ENCODE measurements at regions not wholly inside any gene's neighbourhood (a gene's known extent, or its start where the extent isn't known, plus 50 kb on each side); places are given as distances from the start of the nearest gene placed in this dataset.

DNA sequence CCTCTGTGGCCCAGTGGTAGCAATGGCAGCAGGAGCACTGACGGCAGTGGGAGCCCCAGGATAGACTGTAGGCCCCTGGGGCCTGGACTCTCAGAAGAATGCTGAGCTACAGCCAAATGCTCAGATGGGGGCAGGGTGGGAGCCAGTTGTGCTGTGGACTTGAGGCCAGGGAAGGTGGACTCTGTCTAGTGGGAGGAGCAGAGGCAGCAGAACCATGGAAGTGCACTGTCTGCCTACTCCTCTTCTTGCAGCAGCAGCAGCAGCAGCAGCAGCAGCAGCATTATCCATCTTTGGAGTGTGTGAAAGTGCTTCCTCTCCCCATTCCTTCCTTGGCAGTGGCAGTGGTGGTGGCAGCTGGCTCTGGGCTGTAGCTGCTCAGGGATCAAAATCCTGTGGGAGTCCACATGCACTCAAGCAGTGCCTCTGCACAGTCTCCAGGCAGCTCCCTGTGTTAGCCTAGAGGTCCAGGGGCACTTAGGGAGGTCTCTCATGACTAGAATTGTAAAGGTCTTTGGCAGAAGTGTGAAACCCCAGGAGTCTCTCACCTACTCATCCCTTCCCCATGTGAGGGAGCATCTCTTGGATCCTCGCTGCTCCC, 917.9 kb upstream of the B3GALT2 start:
- no peak for DNase-seq (ENCODE audit: low spot score)
- Histone ChIP-seq H3F3A (ENCODE audit: low read depth) (peaks cover 6% of the 10 kb centered on the region), H2AFZ (replicated peaks) (no peak overlapping the region), H3K27me3 (no peaks in the 10 kb centered on the region), H3K4me3 (no peak overlapping the region), H3K79me2 (ENCODE audit: low read depth) (no peaks in the 10 kb centered on the region), H3K4me2 (no peak overlapping the region), H4K20me1 (ENCODE audit: low read depth) (no peaks in the 10 kb centered on the region), H3K9me3 (ENCODE audit: low read depth) (no peaks in the 10 kb centered on the region), H3K36me3 (no peaks in the 10 kb centered on the region), H3K9ac (no peak overlapping the region), H3K27ac (no peak overlapping the region), H3K4me1 (no peaks in the 10 kb centered on the region)
- Mint-ChIP-seq H3K4me1 (no peaks in the 10 kb centered on the region), H3K9me3 (peaks cover 3% of the 10 kb centered on the region), H3K27me3 (ENCODE audit: insufficient read depth, low read depth) (peaks cover 5% of the 10 kb centered on the region), H3K36me3 (no peaks in the 10 kb centered on the region), H3K4me3 (no peak overlapping the region), H3K27ac (no peak overlapping the region)
- TF ChIP-seq EZH2 (IDR thresholded peaks at IDR 0.05) (no peak), EZH2phosphoT487 (IDR thresholded peaks at IDR 0.05) (no peak)
- TF ChIP-seq, protein P1, sequence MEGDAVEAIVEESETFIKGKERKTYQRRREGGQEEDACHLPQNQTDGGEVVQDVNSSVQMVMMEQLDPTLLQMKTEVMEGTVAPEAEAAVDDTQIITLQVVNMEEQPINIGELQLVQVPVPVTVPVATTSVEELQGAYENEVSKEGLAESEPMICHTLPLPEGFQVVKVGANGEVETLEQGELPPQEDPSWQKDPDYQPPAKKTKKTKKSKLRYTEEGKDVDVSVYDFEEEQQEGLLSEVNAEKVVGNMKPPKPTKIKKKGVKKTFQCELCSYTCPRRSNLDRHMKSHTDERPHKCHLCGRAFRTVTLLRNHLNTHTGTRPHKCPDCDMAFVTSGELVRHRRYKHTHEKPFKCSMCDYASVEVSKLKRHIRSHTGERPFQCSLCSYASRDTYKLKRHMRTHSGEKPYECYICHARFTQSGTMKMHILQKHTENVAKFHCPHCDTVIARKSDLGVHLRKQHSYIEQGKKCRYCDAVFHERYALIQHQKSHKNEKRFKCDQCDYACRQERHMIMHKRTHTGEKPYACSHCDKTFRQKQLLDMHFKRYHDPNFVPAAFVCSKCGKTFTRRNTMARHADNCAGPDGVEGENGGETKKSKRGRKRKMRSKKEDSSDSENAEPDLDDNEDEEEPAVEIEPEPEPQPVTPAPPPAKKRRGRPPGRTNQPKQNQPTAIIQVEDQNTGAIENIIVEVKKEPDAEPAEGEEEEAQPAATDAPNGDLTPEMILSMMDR (IDR thresholded peaks at IDR 0.05): no peak

DNA sequence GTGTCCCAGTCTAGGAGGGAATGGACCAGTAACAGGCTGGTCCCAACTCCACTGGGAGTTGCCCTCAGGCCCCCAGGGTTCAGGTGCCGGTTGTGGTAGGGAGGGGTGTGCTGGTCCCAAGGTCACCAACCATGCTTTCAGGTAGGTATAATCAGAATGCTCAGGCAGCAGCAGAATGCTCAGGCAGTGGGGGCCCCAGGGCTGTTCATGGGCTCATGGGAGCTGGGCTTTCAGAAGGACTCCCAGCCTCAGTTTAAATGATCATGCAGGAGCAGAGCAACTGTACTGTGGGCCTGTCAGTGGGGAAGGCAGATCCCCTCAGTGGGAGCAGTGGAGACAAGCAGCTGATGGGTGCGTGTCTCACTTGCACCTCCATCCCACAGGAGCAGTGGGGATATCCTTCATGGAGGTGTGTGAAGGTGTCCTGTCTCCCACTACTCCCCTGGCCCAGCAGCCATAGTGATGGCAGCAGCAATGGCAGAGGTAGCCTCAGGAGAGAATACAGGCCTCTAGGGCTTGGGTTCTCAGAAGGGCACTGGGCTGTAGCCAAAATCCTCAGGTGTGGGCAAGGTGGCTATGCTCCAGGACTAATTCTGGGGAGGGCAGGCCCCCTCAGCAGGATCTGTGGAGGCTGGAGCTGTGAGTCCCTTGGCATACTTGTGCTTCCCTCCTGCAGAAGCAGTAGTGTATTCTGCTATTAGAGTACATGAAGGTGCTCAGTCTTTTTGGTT, 917.3 kb upstream of the B3GALT2 start:
- H3K27ac Mint-ChIP-seq: no peak overlapping the region
- no peak for DNase-seq (ENCODE audit: low spot score)
- no peak overlapping the region for H3K9ac ChIP-seq

DNA sequence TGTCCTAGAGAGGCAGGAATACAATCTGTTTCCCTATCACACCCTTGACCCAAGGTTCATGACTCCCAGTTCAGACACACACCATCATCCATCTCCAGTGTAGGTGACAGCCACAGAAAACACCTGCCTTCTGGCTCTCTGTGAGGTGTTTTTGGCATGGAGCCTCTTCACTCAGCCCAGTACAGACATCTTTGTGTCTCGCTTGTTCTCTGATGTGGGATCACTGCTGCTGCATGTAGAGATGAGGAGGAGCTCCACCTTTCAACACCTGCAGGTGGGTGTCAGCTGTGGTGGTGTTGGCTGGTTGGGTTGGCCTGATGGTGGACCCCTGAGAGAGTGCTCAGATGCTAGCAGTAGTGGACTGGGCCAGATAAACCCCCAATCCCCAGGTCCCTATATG, 916.7 kb upstream of the B3GALT2 start:
- no peak overlapping the region for H3K9ac ChIP-seq
- DNase-seq (ENCODE audit: low spot score): no peak
- no peak overlapping the region for H2AFZ ChIP-seq (replicated peaks)
- H4K20me1 ChIP-seq (ENCODE audit: low read depth): no peaks in the 10 kb centered on the region
- no peaks in the 10 kb centered on the region for H3K27me3 ChIP-seq
- H3K36me3 ChIP-seq: no peaks in the 10 kb centered on the region
- no peak overlapping the region for H3K4me2 ChIP-seq
- TF ChIP-seq EZH2 (IDR thresholded peaks at IDR 0.05): no peak
- no peaks in the 10 kb centered on the region for H3K4me1 ChIP-seq
- H3K27ac ChIP-seq: no peak overlapping the region
- no peaks in the 10 kb centered on the region for H3K79me2 ChIP-seq (ENCODE audit: low read depth)
- H3K27ac Mint-ChIP-seq: no peak overlapping the region
- no peak overlapping the region for H3K4me3 ChIP-seq
- no peaks in the 10 kb centered on the region for H3K36me3 Mint-ChIP-seq
- H3K9me3 Mint-ChIP-seq: peaks cover 3% of the 10 kb centered on the region
- peaks cover 6% of the 10 kb centered on the region for H3F3A ChIP-seq (ENCODE audit: low read depth)
- no peaks in the 10 kb centered on the region for H3K4me1 Mint-ChIP-seq
- H3K4me3 Mint-ChIP-seq: no peak overlapping the region
- peaks cover 5% of the 10 kb centered on the region for H3K27me3 Mint-ChIP-seq (ENCODE audit: insufficient read depth, low read depth)
- no peaks in the 10 kb centered on the region for H3K9me3 ChIP-seq (ENCODE audit: low read depth)

More for the DNA sequence above, 917.3 kb upstream of the B3GALT2 start:
- no peaks in the 10 kb centered on the region for H3K36me3 ChIP-seq
- Mint-ChIP-seq H3K27me3 (ENCODE audit: insufficient read depth, low read depth) (peaks cover 5% of the 10 kb centered on the region), H3K36me3 (no peaks in the 10 kb centered on the region), H3K4me3 (no peak overlapping the region), H3K4me1 (no peaks in the 10 kb centered on the region), H3K9me3 (peaks cover 3% of the 10 kb centered on the region)
- no peaks in the 10 kb centered on the region for H3K79me2 ChIP-seq (ENCODE audit: low read depth)
- no peak overlapping the region for H3K4me2 ChIP-seq
- TF ChIP-seq EZH2phosphoT487 (IDR thresholded peaks at IDR 0.05): no peak
- TF ChIP-seq EZH2 (IDR thresholded peaks at IDR 0.05): no peak
- TF ChIP-seq, protein P1 (IDR thresholded peaks at IDR 0.05): no peak
- H3F3A ChIP-seq (ENCODE audit: low read depth): peaks cover 6% of the 10 kb centered on the region
- H3K9me3 ChIP-seq (ENCODE audit: low read depth): no peaks in the 10 kb centered on the region
- H4K20me1 ChIP-seq (ENCODE audit: low read depth): no peaks in the 10 kb centered on the region
- no peak overlapping the region for H3K4me3 ChIP-seq
- H3K27me3 ChIP-seq: no peaks in the 10 kb centered on the region
- H3K4me1 ChIP-seq: no peaks in the 10 kb centered on the region
- H3K27ac ChIP-seq: no peak overlapping the region
- H2AFZ ChIP-seq (replicated peaks): no peak overlapping the region

DNA sequence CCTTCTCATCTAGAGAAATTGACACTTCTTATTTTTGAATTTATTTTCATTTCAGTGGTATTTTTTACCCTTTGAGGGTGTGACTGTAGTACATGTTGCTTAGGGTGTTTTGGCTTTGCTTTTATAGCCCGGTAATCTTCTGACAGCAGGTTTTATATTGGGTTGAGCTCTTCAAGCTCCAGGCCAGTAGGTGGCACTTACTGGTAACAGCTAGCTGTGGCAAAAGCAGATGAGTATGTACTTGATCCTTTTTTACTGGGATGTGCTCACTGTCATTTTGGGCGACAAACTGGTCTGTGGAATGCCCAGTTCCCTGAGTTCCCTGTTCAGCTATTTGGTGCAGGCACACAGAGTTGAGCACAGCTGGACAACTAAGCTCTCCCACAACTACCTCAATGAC, 916.2 kb upstream of the B3GALT2 start:
- Mint-ChIP-seq H3K27me3 (ENCODE audit: insufficient read depth, low read depth) (peaks cover 5% of the 10 kb centered on the region), H3K27ac (no peak overlapping the region), H3K4me1 (no peaks in the 10 kb centered on the region), H3K36me3 (no peaks in the 10 kb centered on the region), H3K4me3 (no peak overlapping the region), H3K9me3 (peaks cover 3% of the 10 kb centered on the region)
- no peaks in the 10 kb centered on the region for H4K20me1 ChIP-seq (ENCODE audit: low read depth)
- H3K27ac ChIP-seq: no peak overlapping the region
- peaks cover 6% of the 10 kb centered on the region for H3F3A ChIP-seq (ENCODE audit: low read depth)
- H3K79me2 ChIP-seq (ENCODE audit: low read depth): no peaks in the 10 kb centered on the region
- H3K36me3 ChIP-seq: no peaks in the 10 kb centered on the region
- no peaks in the 10 kb centered on the region for H3K9me3 ChIP-seq (ENCODE audit: low read depth)
- no peak overlapping the region for H3K4me2 ChIP-seq
- DNase-seq (ENCODE audit: low spot score): peak; percentile 29
- no peak overlapping the region for H3K9ac ChIP-seq
- no peak overlapping the region for H2AFZ ChIP-seq (replicated peaks)
- H3K27me3 ChIP-seq: no peaks in the 10 kb centered on the region
- H3K4me3 ChIP-seq: no peak overlapping the region
- no peaks in the 10 kb centered on the region for H3K4me1 ChIP-seq
- TF ChIP-seq EZH2 (IDR thresholded peaks at IDR 0.05): no peak
- TF ChIP-seq, protein P1 (IDR thresholded peaks at IDR 0.05): peak; percentile 41
- no peak for TF ChIP-seq EZH2phosphoT487 (IDR thresholded peaks at IDR 0.05)

Measured in neural progenitor cell (in vitro differentiated cells).